OCI-LY3 (cell line): ENCODE measurements at regions not wholly inside any gene's neighbourhood (a gene's known extent, or its start where the extent isn't known, plus 50 kb on each side); places are given as distances from the start of the nearest gene placed in this dataset.

Experiments used
- EZH2phosphoT487 ChIP-seq: fragments of 200-600 bp; shearing (Covaris generic); IDR thresholded peaks from 2 replicates; pipeline ENCODE4 v1.6.1; 2018; ENCODE audit warnings: antibody characterized with exemption, mixed run types, low read depth
- TF ChIP-seq, protein P1 (sequence below): fragments of 200-600, 300-600 bp; sonication (generic); IDR thresholded peaks from 2 replicates; pipeline ENCODE4 v1.5.1; 2014; ENCODE audit warnings: antibody characterized with exemption, low read length, low read depth

DNA sequence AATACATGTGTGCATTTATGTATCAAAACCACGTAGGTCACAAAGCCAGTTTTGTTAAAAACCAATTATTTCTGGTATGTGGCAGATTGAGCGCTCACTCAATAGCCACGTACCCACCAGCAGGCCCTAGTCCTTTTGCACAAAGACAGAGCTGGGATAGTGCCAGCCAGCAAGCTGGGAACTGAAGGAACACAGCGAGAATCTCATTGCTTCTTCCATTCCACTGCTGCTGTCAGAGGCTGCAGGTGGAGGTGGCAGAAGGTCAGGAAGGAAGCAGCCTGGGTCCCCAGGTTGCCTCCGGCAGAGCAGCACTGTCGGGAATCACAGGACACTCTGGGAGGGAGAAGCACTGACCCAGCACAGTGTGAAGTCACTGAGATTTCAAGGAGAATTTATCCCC is 385.5 kb upstream of the PFKP start:
- TF ChIP-seq, protein P1, sequence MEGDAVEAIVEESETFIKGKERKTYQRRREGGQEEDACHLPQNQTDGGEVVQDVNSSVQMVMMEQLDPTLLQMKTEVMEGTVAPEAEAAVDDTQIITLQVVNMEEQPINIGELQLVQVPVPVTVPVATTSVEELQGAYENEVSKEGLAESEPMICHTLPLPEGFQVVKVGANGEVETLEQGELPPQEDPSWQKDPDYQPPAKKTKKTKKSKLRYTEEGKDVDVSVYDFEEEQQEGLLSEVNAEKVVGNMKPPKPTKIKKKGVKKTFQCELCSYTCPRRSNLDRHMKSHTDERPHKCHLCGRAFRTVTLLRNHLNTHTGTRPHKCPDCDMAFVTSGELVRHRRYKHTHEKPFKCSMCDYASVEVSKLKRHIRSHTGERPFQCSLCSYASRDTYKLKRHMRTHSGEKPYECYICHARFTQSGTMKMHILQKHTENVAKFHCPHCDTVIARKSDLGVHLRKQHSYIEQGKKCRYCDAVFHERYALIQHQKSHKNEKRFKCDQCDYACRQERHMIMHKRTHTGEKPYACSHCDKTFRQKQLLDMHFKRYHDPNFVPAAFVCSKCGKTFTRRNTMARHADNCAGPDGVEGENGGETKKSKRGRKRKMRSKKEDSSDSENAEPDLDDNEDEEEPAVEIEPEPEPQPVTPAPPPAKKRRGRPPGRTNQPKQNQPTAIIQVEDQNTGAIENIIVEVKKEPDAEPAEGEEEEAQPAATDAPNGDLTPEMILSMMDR: no peak
- TF ChIP-seq EZH2phosphoT487: no peak
